IPS-18a (cell line): ENCODE measurements at regions not wholly inside any gene's neighbourhood (a gene's known extent, or its start where the extent isn't known, plus 50 kb on each side); places are given as distances from the start of the nearest gene placed in this dataset.
A peak's percentile ranks its signal among the peaks of the same experiment; 100 is the strongest.

ENCODE experiments used
- H3K27ac ChIP-seq: one replicate; pipeline ENCODE4 v1.5.1; 2013; ENCODE audit warnings: low read length
- H3K27me3 ChIP-seq: one replicate; pipeline ENCODE4 v1.6.1; 2013; ENCODE audit warnings: mild to moderate bottlenecking, low read length; ENCODE audit not compliant: control insufficient read depth, insufficient read depth
- H3K36me3 ChIP-seq: one replicate; pipeline ENCODE4 v1.6.1; 2013; ENCODE audit warnings: low read depth, low read length; ENCODE audit not compliant: control insufficient read depth
- H3K4me1 ChIP-seq: one replicate; pipeline ENCODE4 v1.6.1; 2013; ENCODE audit warnings: low read depth, low read length; ENCODE audit not compliant: control insufficient read depth
- H3K4me3 ChIP-seq: one replicate; pipeline ENCODE4 v1.5.1; 2013; ENCODE audit warnings: low read length
- H3K9ac ChIP-seq: one replicate; pipeline ENCODE4 v1.6.1; 2013; ENCODE audit warnings: mild to moderate bottlenecking, low read length, moderate library complexity
- H3K9me3 ChIP-seq: one replicate; pipeline ENCODE4 v1.6.1; 2013; ENCODE audit warnings: low read depth, low read length; ENCODE audit not compliant: control insufficient read depth

DNA sequence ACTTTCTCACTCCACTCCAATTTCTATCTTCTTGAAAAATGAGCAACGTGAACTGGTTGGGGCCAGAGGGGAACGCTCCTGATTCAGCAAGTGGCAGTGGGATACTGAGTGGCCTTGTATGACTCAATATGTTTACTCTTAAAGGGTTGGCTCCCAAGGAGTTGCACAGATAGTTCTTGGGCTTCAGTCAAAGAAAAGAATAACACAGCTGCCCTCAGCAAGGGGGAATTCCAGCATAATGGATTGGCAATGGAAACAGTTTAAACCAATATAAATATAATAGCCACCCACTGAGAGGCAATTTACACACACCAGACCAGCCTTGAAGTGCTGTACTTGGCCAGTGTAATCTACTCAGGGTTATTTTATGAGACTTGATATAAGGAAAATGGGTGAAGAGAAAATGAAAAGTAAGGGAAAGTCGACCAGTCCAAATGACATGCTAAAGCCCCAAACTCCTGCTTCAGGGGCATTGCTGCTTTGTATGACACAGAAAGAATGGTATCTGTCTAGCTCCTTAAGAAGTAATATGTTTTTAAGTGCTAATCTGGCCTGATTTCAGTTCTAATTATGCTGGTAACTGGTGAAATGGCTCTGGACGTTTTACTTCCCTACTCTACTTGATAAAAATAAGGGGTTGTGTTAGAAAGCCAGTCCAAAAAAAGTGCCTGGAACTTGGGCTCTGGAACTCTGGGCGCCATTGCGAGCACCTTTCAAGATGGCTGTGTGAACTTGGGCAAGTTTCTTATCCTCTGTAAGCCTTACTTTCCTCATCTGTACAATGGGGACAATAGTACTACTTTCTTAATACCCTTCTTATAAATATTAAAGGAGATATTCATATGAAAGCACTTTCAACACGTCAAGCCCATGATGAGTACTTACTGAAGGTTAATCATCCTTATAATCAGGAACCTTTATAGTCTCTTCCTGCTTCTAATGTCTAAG lies 712.9 kb upstream of the MAP3K7 start:
- Histone ChIP-seq H3K9ac (no peak overlapping the region), H3K27ac (no peak overlapping the region), H3K36me3 (no peaks in the 10 kb centered on the region), H3K4me3 (peak overlapping the region; percentile 42), H3K4me1 (peaks cover 20% of the 10 kb centered on the region), H3K27me3 (peaks cover 86% of the 10 kb centered on the region), H3K9me3 (no peaks in the 10 kb centered on the region)

DNA sequence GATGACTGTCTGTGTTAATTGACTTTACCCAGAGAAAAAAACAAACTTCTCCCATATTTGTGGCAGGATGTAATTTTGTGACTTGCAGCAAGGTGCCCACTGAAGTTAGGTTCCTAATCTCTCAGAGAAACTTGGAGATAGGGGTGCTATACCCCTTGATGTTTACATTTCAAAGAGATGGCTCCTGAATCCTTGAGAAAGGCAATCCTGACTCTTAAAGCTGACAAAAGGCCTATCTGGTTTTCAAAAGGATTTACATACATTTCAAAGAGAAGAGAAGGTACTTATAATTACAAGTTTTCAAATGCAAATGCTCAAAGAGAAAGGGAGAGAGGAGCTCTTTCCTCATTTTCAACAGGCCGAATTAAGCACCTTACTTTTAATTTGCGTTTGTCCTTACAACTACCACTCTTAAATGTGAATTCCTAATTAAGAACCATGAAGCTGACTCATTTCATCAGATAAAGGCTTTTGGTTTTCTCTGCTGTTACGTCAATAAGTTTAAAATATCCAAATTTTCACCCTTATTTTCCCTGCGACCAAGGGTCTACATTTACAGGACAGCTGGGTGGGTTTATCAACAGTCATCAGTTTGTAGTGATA lies 711.8 kb upstream of the MAP3K7 start:
- no peak overlapping the region for H3K27ac ChIP-seq
- H3K4me3 ChIP-seq = peak overlapping the region; percentile 42
- H3K9me3 ChIP-seq = no peaks in the 10 kb centered on the region
- H3K4me1 ChIP-seq = peaks cover 20% of the 10 kb centered on the region
- peaks cover 95% of the 10 kb centered on the region for H3K27me3 ChIP-seq
- no peak overlapping the region for H3K9ac ChIP-seq
- H3K36me3 ChIP-seq = no peaks in the 10 kb centered on the region

- Histone ChIP-seq H3K4me1 (peaks cover 4% of the 10 kb centered on the region), H3K27ac (no peak overlapping the region), H3K4me3 (no peak overlapping the region), H3K9ac (no peak overlapping the region), H3K27me3 (peaks cover 90% of the 10 kb centered on the region), H3K9me3 (no peaks in the 10 kb centered on the region), H3K36me3 (no peaks in the 10 kb centered on the region)
These were observed 706.5 kb upstream of the MAP3K7 start for GRCh38 chr6:91293395-91293794.

DNA sequence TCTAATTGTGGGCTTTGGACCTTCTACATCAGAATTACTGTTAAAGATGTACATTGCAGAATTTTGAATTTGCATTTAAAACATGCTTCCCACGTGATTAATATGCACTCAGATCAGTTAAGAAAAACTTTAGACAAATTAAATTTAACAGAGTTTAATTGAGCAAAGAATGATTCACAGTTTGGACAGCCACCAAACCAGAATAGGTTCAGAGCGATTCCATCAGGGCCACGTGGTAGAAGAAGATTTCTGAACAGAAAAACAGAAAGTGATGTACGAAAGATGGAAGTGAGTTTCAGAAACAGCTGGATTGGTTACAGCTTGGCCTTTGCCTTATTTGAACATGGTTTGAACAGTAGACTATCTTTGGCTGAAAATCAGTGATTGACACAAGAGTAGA lies 704.2 kb upstream of the MAP3K7 start:
- no peaks in the 10 kb centered on the region for H3K36me3 ChIP-seq
- no peaks in the 10 kb centered on the region for H3K4me1 ChIP-seq
- H3K27me3 ChIP-seq = peaks cover 67% of the 10 kb centered on the region

GRCh38 chr6:91288741-91289140 lies 701.9 kb upstream of the MAP3K7 start:
- Histone ChIP-seq H3K4me1 (no peaks in the 10 kb centered on the region), H3K27me3 (peaks cover 43% of the 10 kb centered on the region)

More for the DNA sequence above, 704.2 kb upstream of the MAP3K7 start:
- Histone ChIP-seq H3K27ac (no peak overlapping the region), H3K9ac (no peak overlapping the region), H3K4me3 (no peak overlapping the region), H3K9me3 (no peaks in the 10 kb centered on the region)

DNA sequence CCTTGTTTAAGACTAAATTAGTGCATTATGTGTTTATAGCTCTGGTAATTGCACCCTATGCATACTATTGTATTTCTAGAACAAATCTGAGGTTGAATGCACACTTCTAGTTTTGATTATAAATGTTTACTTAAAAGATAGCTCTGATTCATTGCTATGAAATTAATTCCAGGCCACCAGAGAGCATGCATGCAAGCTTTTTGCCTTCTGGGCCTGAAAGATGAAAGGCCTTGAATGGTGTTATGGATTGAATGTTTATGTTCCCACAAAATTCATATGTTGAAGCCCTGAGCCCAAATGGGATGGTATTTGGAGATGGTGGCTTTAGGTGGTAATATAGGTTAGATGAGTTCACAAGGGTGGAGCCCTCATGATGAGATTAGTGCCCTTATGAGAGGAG lies 695.0 kb upstream of the MAP3K7 start:
- peaks cover 21% of the 10 kb centered on the region for H3K4me1 ChIP-seq
- no peaks in the 10 kb centered on the region for H3K36me3 ChIP-seq
- H3K9me3 ChIP-seq = no peaks in the 10 kb centered on the region
- H3K4me3 ChIP-seq = no peak overlapping the region
- no peak overlapping the region for H3K9ac ChIP-seq
- no peak overlapping the region for H3K27ac ChIP-seq
- no peaks in the 10 kb centered on the region for H3K27me3 ChIP-seq

More at GRCh38 chr6:91288741-91289140, 701.9 kb upstream of the MAP3K7 start:
- Histone ChIP-seq H3K9ac (no peak overlapping the region), H3K4me3 (no peak overlapping the region), H3K36me3 (no peaks in the 10 kb centered on the region), H3K27ac (no peak overlapping the region), H3K9me3 (no peaks in the 10 kb centered on the region)

DNA sequence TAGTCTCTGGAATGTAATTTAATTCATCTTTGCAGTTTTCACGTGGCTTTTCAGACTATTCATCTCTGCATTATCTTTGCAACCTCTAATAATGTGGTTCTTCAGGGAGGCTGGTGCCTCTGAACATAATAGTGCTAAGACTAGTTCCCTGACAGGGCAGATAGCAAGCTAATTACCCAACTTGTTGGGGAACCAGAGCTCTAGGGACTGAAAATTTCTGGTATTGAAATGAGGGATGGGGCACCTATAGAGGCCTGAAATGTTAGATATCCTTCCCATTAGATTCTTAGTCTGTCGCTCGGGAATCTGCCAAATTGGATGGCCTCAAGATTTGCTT lies 693.6 kb upstream of the MAP3K7 start:
- Histone ChIP-seq H3K9me3 (no peaks in the 10 kb centered on the region), H3K4me3 (no peak overlapping the region), H3K9ac (no peak overlapping the region), H3K4me1 (peaks cover 21% of the 10 kb centered on the region), H3K27me3 (no peaks in the 10 kb centered on the region), H3K27ac (no peak overlapping the region), H3K36me3 (no peaks in the 10 kb centered on the region)

GRCh38 chr6:91279740-91280493 lies 693.0 kb upstream of the MAP3K7 start:
- Histone ChIP-seq H3K27ac (no peak overlapping the region), H3K4me1 (peaks cover 21% of the 10 kb centered on the region), H3K4me3 (no peak overlapping the region), H3K9ac (no peak overlapping the region), H3K36me3 (no peaks in the 10 kb centered on the region), H3K27me3 (no peaks in the 10 kb centered on the region), H3K9me3 (no peaks in the 10 kb centered on the region)

DNA sequence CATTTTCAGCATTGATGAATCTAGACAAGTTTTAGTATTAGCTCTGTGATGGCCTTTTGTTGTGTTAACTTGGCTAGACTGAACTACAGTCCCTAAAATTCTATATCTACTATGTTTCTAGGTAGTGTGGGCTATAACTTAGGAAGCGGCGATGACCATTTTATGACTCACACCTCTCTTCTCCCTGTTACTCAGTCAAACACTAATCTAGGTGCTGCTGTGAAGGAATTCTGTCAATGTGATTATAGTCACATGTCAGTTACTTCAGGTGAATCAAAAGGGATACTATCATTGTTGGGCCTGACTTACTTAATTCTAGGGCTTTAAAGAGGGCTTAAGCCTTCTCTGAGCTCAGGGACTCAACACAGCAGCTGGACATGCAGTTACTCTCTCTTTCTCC lies 691.5 kb upstream of the MAP3K7 start:
- H3K27me3 ChIP-seq = no peaks in the 10 kb centered on the region
- no peak overlapping the region for H3K27ac ChIP-seq
- H3K9me3 ChIP-seq = no peaks in the 10 kb centered on the region
- H3K4me3 ChIP-seq = no peak overlapping the region
- peaks cover 21% of the 10 kb centered on the region for H3K4me1 ChIP-seq
- no peak overlapping the region for H3K9ac ChIP-seq
- H3K36me3 ChIP-seq = no peaks in the 10 kb centered on the region

GRCh38 chr6:91276315-91276714 lies 689.4 kb upstream of the MAP3K7 start:
- H3K27ac ChIP-seq = no peak overlapping the region
- no peak overlapping the region for H3K4me3 ChIP-seq

GRCh38 chr6:91273729-91274128 lies 686.9 kb upstream of the MAP3K7 start:
- H3K4me3 ChIP-seq = no peak overlapping the region
- H3K27me3 ChIP-seq = no peaks in the 10 kb centered on the region
- no peak overlapping the region for H3K9ac ChIP-seq
- H3K36me3 ChIP-seq = no peaks in the 10 kb centered on the region
- no peaks in the 10 kb centered on the region for H3K9me3 ChIP-seq
- peaks cover 2% of the 10 kb centered on the region for H3K4me1 ChIP-seq
- H3K27ac ChIP-seq = no peak overlapping the region

More at GRCh38 chr6:91276315-91276714, 689.4 kb upstream of the MAP3K7 start:
- H3K27me3 ChIP-seq = no peaks in the 10 kb centered on the region
- no peak overlapping the region for H3K9ac ChIP-seq
- no peaks in the 10 kb centered on the region for H3K9me3 ChIP-seq
- no peaks in the 10 kb centered on the region for H3K36me3 ChIP-seq
- peaks cover 21% of the 10 kb centered on the region for H3K4me1 ChIP-seq
